GM18861 (cell line): ENCODE measurements at regions not wholly inside any gene's neighbourhood (a gene's known extent, or its start where the extent isn't known, plus 50 kb on each side); places are given as distances from the start of the nearest gene placed in this dataset.
A peak's percentile ranks its signal among the peaks of the same experiment; 100 is the strongest.

Source experiments
- ATAC-seq: cut with Tn5 transposase; IDR thresholded peaks from one replicate; pipeline ENCODE4 v1.9.1; 2021; ENCODE audit not compliant: unreplicated experiment

DNA sequence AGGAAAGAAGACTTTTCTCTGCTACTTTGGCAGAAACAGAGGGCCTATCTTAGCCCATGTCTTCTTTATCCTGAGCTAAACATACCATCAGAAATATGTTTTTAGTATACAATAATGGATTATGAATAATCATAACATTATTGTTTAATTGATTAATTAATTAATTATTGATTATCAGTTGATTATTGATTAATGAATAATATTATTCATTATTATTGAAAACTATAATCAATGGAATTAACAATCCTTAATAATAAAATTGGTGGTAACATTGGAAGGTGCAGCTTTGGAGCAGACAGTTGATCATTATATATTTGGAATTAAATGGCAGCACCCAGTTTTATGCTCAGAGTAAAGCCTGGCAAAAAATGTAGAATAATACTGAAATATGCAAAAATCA is 655.9 kb upstream of the ARGLU1 start:
- ATAC-seq: no peak

DNA sequence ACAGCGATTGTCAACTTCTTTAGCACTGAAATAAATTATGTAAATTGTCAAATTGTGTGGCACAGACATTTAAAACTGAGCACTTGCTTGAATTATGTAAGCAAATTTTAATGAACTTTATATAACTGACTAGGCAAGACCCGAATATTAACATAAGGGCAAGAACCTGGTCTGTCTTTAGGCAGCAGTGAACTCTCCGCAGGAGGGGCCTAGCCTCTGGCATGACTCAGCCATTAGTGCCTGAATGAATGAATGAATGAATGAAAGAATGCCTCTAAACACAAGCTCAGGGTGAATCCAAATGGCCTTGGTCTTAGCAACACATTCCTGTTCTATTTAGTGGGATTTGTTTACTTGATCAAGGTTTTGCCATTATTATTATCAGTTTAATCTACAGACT is 654.7 kb upstream of the ARGLU1 start:
- no peak for ATAC-seq

DNA sequence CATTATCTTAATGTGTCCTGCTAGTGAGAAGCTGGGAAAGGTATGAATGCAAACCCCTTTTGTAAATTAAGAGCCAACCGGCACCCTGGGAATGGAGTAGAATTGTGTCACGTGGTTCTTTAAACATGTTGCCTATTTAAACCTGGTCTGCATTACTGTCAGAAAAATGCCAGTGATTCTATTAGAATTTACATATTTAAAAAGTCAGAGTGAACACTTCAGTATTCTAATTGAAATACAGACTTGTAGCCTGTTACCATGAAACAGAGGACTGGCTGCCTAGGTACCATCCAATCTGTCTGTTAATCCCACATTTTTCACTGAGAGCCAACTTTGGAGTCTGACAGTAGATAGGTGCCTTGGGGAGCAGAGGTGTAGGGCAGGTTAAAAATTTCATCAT is 652.3 kb upstream of the ARGLU1 start:
- no peak for ATAC-seq

DNA sequence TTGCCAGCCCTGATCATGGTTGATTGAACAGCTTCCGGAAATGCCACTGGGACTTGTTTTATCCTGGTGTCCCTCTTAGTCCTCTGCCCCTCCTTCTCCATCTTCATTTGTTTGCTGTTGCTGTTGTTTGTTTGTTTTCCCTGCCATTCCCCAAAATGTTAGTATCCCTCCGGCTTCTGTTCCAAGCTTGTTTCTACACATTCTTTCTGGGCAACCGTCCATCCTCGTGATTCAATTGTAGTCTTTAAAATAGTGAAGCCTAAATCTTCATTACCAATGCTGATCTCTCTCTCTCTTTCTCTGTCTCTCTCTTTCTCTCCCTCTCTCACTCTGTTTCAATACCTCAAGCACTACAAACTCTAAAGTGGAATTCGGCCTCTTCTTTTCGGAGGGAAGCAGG is 649.3 kb upstream of the ARGLU1 start:
- ATAC-seq: no peak

DNA sequence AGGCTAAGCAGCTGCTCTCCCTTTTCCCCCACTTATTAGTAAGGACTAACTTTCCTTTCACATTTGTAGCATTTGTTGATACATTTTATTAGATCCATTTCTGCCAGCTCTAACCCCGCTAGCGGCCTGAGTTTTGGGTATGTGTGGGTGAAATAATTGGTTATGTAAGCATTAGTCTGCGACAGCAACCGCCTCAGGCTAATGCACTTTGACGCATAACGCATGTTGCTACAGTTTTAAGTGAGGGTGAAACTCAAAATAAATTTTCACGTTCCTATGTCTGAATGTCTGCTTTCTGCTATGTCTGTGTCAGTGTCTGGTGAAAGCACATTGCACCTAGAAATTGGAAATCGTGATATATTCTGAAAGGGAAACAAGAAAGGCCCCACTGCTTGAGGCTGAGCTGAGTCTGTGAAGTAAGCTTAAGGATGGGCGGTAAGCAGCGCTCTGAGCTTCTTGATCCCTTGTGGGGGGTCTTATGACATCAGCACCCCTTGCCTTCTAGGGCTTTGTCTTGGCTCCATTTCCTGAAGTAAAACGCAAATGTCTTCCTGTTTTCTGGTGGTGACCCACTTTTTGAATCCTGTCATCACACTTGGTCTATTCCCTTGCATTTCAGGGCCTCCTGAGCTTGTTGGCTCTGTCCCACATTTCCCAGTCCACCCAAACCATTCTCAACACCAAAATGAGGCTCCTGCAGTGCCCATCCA is 648.3 kb upstream of the ARGLU1 start:
- ATAC-seq: no peak

DNA sequence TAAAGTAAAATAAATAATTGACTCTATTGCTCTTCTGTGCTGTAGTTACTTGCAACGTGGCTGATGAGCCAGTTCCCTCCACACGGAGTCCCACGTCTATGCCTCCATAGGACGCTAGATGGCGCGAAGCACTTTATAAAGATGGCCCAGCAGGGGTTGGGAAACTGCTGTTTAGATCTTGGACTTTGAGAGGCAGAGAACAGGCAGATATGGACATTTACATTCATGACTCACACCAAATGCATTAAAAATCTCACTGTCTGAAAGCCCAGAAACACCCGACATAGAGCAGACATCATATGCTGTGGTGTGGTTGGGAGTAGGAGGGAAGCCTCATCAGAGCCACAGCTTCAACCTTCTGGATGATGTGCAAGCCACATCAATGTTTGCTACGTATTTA is 643.1 kb upstream of the ARGLU1 start:
- peak; percentile 98 for ATAC-seq

DNA sequence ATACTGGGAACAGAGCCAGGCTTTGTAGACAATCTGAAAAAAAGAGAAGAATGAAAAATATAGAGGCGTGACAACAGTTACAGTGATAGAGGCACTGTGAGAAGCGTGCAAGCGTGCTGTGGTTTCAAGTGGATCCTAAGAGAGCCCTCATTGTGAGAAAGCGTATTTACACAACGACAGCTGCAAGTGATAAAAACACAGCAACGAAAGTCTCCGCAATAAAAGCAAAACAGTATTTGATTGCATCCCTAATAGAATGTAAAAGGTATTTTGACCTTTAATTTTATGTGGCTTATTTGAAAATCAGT is 642.7 kb upstream of the ARGLU1 start:
- ATAC-seq: no peak

DNA sequence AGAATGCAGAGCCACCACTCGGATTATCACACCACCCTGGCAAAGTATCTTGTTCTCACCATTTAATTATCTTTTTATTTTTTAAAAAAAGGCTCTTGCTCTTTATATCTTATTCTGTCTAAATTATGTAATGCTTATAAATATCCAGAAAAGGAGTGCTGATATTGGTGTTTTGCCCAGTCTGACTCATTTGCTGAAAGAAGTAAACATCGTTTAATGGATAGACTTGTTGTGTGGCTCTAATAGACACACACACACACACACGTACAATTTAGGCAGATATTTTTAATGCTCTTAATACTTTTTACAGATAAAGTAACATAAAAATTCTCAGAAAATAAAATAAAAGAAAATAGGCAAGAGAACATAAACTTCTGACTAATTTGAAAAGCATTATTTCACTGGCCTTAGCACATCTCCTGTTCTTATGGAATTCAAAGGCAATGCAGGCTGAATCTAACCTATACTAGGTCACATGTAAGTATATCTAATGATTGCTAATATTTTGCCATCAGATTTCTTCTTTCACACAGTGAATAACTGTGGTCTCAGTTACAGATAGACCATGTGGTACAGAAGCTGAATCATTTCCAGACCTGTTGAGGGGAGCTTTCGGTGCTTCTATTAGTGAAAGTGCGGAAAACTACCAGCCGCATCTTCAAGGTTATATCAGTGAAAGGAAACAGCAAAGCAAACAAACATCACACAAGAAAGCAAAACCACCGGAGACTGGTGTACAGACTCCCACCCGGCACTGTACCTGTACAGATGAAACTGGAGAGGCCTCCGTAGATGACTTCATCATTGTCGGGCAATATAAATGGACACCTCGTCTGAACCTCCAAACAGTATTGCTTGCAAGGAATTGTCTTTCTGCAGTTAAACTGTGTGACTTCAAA is 642.1 kb upstream of the ARGLU1 start:
- ATAC-seq: no peak

DNA sequence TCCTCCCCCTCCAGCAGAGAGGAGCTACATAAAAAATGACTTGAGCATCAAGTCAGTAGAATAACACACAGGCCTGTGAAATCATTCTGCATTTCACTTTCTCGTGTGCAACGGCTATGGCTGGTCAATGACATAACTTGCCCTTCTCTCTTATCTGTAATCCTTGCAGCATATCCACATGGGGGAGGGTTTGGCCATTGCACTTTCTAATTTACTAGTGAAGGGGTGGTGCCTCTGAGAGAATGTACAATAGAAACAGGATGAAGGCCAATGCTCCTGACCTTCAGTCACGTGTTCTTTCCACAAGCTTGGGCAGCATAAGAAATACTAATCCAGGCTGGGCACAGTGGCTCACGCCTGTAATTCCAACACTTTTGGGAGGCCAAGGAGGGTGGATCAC is 641.0 kb upstream of the ARGLU1 start:
- ATAC-seq: no peak

DNA sequence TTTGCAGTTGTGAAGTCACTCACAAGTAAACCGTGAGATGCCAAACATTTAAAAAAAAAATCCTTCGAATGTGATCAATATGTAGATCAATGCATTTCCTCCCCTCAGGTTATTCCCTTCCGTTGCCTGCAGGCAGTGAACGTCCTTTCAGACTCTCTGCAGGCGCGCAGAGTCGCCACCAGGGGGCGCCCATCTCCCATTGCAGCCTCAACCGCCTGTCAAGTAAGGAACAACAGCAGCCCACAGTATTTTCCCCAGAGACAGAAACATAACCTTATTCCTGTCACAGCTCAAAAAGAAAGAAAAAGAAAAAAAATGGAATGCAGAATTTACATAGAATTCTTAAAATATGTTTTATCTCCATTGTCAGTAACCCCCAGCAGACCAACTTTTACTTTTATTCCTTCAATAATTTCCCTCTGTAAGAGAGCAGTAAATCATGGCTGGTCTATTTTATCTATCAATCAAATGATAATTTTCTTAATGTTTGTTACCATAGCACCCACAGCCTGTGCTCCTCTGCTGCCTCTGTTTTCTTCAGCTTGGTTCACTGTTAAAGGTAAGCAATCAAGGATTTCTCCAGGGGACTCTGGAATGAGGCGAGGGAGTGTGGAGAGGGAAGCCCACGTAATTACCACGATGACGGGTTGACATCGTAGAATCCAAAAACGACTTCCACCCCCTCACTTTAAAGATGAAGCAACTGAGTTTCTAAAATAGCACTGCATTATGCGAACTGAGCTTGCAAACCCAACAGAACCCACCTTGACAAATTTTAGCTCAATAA is 637.6 kb upstream of the ARGLU1 start:
- peak; percentile 93 for ATAC-seq

DNA sequence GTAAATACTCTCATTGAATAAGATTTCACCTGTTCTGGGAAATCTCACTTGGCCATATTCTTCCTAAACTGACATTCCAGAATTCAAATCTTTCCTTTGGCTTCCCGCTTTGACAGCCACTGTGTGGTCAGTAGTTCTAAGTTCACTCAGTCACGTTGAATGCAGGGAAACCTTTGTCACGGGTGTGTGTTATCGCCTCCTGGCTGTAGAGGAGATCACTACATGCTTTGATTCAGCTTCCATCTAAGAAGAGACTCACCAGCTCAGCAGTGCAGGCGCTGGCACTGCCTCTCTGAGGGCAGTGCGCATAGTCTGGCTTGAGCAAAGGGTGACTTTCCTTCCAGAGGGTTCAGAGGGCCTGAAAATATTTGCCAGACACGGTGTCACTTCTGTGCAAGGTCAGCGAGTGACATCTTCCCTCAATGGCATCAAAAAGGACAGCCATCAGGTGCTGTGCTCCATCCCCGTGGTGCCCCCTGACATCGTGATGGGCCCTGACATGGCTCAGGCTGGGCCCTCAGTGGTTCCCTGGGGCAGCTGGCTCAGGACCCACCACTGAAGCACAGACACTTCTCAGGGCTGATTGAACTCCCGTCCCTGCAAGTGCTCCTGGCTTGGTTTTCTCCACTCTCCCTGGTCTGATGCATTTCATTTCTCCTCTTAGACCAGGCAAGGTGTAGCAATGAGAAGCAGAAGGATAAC is 635.4 kb upstream of the ARGLU1 start:
- ATAC-seq: peak; percentile 46

DNA sequence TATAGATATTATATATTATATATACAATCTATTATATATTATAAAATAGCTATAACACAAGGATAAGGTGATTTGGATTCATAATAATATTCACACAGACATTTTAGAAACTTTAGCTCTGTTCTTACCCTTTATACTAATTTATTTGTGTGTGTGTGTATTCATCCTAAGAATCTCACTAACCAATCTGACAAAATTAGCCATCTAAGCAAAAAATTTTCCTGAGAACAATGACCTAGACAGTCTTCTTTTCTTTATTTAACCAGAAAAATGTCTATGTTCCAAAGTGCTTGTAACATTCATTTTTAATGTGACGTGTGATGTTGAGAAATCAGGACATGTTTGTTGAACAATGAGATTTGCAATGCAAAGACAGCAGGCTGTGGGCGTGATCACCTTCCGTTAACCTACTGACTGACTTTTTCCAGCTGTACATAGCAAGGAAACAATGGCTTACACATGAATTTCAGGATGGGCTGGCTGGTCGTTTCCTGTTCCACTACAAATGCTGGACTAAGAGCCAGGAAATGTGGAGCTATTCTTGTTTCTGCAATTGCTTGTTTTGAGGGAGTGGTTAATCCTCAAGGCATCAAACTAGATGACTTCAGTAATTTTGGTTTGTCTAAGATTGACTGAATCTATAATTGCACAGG is 634.6 kb upstream of the ARGLU1 start:
- no peak for ATAC-seq

DNA sequence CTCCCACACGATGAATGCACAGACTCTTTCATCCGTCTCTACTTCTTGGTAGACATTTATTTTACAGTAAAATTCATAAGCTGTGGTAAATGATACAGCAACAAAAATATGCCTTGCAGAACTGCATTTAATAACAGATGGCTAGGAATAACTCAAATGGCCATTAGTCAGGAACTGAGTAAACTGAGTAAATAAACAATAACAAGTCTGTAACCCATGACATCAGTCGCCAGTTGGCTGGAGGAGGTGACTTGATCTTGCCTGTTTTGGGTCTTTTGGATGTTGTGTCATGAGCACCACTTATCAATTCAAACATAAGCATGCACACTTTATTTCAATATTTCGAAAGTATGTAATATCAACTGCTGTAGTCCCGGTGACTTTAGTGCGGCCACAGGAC is 632.6 kb upstream of the ARGLU1 start:
- no peak for ATAC-seq

DNA sequence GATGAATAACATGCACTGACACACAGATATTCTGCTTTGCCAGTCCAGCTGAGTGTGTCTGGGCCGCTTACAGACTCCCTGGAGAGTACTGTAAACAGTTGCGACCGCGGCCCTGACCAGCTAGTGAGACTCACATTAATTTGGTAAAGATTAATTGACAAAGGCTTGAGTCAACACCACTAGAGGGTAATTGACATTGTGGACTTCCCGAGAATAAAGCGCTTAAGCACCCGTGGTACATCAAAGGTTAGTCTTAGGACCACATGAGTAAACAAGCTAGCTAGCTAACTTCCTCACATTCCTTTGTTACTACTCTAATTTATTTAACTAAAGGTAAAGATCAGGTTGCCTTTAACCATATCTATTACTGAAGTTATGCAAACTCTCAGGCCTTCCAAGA is 624.4 kb upstream of the ARGLU1 start:
- no peak for ATAC-seq

DNA sequence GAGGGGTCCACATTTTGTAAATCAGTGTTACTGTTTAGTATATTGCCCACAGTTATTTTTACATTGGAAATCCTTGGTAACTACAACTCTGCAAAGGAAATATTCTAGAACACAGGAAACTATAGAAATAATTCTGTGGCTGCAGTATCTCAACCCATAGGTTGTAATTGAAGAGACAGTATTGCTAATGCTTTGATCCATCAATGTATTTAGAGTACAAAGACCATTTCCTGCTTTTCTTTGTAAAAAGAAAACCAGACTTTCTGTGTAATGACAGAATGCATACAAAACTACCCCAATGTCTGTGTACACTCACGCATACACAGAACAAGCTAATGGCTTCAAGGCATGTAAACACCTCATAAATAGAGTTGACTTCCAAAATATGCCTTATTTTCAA is 622.1 kb upstream of the ARGLU1 start:
- no peak for ATAC-seq

DNA sequence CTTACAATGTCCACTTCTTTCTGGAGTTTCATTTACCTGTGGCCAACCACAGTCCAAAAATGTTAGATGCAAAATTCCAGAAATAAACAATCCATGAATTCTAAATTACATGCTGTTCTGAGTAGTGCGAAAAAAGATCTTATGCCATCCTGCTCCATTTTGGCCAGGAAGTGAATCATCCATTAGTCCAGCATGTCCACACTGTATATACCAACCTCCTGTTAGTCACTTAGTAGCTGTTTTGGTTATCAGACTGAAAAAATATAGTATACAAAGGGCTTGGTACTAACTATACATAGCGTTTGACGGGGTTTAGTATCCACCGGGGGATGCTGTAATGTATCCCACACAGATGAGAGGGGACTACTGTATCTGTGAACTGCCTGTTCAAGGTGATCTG is 618.0 kb upstream of the ARGLU1 start:
- ATAC-seq: no peak

DNA sequence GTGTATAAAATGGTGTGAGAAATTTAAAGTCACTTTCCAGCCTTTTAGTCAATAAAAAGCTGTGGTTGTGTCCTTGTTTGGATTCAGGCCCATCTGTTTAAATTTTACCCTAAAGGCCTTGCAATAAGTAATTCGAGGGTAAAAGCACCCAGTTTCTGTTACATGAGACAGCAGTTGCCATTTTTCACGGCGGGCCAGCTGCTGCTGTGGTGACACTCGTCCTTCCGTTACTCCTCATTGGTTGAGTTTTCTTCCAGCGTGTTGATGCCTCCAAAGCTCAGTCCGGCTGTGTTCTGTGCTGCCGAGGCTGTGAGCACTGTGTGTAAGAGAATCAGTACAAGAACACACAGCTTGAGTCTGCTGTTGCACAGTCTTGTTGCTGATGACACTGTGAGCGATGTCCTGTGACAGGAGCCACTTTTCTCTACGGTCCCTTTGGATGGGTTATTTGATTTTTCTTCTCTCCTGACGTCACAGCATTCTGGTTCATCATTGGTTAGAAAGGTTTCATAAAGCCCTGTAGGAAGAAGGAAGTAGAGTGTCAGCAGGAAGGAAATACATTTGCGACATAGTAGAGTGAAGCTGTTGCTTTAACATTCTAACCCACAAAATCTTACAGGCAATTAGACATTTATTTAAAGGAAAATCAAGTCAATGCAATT is 602.5 kb upstream of the ARGLU1 start:
- ATAC-seq: no peak

DNA sequence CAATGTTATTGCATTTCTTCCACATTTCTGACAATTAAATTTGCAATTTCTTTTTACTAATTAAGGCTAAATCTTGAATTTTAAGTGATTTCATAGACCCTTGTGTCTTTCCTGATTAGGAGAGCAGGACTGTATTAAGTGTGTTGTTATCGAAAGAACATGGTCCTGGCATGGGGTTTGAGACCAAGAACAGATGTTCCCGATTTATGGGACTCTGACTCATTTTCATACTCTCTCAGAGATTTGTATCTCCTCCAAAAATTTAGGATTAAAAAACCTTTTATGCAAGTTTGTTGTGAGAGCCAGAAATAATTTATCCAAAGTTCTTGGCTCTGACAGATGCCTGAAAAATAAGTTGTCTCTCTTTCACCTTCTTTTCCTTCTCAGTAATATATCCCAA is 589.3 kb upstream of the ARGLU1 start:
- no peak for ATAC-seq

DNA sequence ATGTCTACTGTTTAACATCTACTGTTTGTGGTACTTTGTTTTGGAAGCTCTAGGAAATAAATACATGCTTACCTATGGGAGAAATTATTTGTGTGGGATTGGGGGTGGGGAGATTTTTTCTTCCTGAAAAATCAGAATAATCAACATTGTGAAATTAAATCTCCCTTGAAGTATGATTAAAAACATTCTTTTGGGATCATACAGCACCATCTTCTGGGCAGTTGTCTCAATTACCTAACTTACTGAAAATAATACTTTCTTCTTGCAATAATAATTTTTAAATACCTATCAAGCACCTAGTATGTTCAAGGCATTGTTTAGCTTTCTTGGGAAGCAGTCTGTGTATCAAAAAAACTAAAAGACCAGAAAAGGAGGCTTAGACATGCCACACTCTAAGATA is 576.5 kb upstream of the ARGLU1 start:
- no peak for ATAC-seq

DNA sequence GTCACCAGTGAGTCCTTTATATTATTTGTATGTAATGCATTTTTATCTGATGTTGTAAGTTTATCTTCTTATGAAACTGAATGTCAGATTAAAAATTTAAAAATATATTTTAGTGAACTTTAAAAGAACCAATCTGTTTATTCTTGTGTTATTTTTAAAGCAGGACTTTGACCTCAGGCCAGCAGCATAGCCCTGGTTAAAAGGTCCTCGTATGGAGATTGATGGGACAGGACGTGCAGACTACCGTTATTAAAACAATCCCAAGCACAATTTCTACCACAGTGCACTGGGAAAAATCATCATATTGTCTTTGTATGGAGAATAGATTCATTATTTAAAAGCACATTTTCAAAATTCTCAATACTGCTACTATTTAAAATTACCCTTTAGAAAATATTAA is 573.8 kb upstream of the ARGLU1 start:
- ATAC-seq: no peak
